Smooth muscle cell (in vitro differentiated cells): ENCODE measurements at regions not wholly inside any gene's neighbourhood (a gene's known extent, or its start where the extent isn't known, plus 50 kb on each side); places are given as distances from the start of the nearest gene placed in this dataset.

Experiments used
- DNase-seq: peaks from one replicate; lab custom pipeline; 2025; ENCODE audit not compliant: unreplicated experiment; lab: John Stamatoyannopoulos, UW
- H2AFZ ChIP-seq: fragments of 200-600 bp; sonication (generic); 2 replicates; pipeline ENCODE4 v1.6.0; 2016; ENCODE audit warnings: antibody characterized with exemption, low read depth, mild to moderate bottlenecking
- H3F3A ChIP-seq: fragments of 200-600 bp; sonication (generic); 2 replicates; pipeline ENCODE4 v1.6.0; 2017; ENCODE audit warnings: antibody characterized with exemption, low read depth
- H3K27ac ChIP-seq: fragments of 200-600 bp; sonication (generic); 2 replicates; pipeline ENCODE4 v1.5.1; 2016; ENCODE audit warnings: low read depth, mild to moderate bottlenecking
- H3K27me3 ChIP-seq: fragments of 200-600 bp; sonication (generic); 2 replicates; pipeline ENCODE4 v1.6.1; 2016; ENCODE audit warnings: low read depth, mild to moderate bottlenecking
- H3K36me3 ChIP-seq: fragments of 200-600 bp; sonication (generic); 2 replicates; pipeline ENCODE4 v1.5.1; 2016; ENCODE audit warnings: low read depth
- H3K4me1 ChIP-seq: fragments of 200-600 bp; sonication (generic); 2 replicates; pipeline ENCODE4 v1.5.1; 2016; ENCODE audit warnings: low read depth
- H3K4me2 ChIP-seq: fragments of 200-600 bp; sonication (generic); 2 replicates; pipeline ENCODE4 v1.6.0; 2016; ENCODE audit warnings: mild to moderate bottlenecking
- H3K4me3 ChIP-seq: fragments of 200-600 bp; sonication (generic); 2 replicates; pipeline ENCODE4 v1.5.1; 2016; ENCODE audit warnings: mild to moderate bottlenecking
- H3K79me2 ChIP-seq: fragments of 200-600 bp; sonication (generic); 2 replicates; pipeline ENCODE4 v1.6.0; 2016; ENCODE audit warnings: low read depth, mild to moderate bottlenecking
- H3K9ac ChIP-seq: fragments of 200-600 bp; sonication (generic); 2 replicates; pipeline ENCODE4 v1.6.0; 2016; ENCODE audit warnings: low read depth
- H3K9me3 ChIP-seq: fragments of 200-600 bp; sonication (generic); replicated peaks from 2 replicates; pipeline ENCODE4 v1.5.1; 2016; ENCODE audit warnings: low read depth
- H4K20me1 ChIP-seq: fragments of 200-600 bp; sonication (generic); 2 replicates; pipeline ENCODE4 v1.6.0; 2016; ENCODE audit warnings: low read depth
- WGBS: methylation state at CpG from one replicate; pipeline ENCODE4 v1.1.7; 2016; ENCODE audit warnings: low lambda C conversion rate; 5-methylcytosine and 5-hydroxymethylcytosine counted together
- TF ChIP-seq, protein P1 (sequence below): fragments of 200-600 bp; sonication (generic); IDR thresholded peaks from 2 replicates; pipeline ENCODE4 v1.5.1; 2017; ENCODE audit warnings: borderline replicate concordance, mild to moderate bottlenecking, antibody characterized with exemption; ENCODE audit not compliant: insufficient read depth, poor library complexity, severe bottlenecking

DNA sequence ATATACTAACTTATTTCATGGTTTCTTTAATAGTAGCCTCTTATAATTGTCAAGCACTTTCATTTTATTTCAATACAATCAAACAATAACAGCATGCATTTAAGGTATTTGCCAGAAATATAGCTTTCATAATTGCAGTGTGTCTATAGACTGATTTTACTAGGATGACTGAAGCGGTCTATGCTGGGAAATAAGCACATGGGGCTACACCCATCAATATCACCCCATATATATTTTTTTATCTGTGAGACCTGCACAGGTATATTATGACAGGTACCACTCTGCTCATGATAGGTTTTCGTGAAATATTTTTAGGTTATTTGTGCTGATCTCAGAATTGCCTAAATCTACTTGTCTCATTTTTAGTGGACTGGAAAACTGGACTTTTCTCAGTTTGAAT is 229.1 kb upstream of the PITX2 start:
- no peak for DNase-seq
- Histone ChIP-seq H4K20me1 (no peaks in the 10 kb centered on the region), H3K4me1 (peaks cover 16% of the 10 kb centered on the region), H3K4me2 (peak overlapping the region; percentile 82), H3K27ac (peak overlapping the region; percentile 93), H3K9me3 (no peaks in the 10 kb centered on the region), H3F3A (peaks cover 9% of the 10 kb centered on the region), H3K27me3 (no peaks in the 10 kb centered on the region), H2AFZ (peak overlapping the region; percentile 36), H3K9ac (no peak overlapping the region), H3K36me3 (no peaks in the 10 kb centered on the region), H3K4me3 (no peak overlapping the region), H3K79me2 (peaks cover 24% of the 10 kb centered on the region)
- TF ChIP-seq, protein P1, sequence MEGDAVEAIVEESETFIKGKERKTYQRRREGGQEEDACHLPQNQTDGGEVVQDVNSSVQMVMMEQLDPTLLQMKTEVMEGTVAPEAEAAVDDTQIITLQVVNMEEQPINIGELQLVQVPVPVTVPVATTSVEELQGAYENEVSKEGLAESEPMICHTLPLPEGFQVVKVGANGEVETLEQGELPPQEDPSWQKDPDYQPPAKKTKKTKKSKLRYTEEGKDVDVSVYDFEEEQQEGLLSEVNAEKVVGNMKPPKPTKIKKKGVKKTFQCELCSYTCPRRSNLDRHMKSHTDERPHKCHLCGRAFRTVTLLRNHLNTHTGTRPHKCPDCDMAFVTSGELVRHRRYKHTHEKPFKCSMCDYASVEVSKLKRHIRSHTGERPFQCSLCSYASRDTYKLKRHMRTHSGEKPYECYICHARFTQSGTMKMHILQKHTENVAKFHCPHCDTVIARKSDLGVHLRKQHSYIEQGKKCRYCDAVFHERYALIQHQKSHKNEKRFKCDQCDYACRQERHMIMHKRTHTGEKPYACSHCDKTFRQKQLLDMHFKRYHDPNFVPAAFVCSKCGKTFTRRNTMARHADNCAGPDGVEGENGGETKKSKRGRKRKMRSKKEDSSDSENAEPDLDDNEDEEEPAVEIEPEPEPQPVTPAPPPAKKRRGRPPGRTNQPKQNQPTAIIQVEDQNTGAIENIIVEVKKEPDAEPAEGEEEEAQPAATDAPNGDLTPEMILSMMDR: no peak
- WGBS: 93% methylated on average over 2 of the region's 2 CpGs

- H3K4me3 ChIP-seq: peak overlapping the region; percentile 16
- peaks cover 9% of the 10 kb centered on the region for H3F3A ChIP-seq
- H3K36me3 ChIP-seq: no peaks in the 10 kb centered on the region
- H4K20me1 ChIP-seq: no peaks in the 10 kb centered on the region
- WGBS: 34% methylated on average over 3 of the region's 3 CpGs
- peak overlapping the region; percentile 10 for H2AFZ ChIP-seq
- TF ChIP-seq, protein P1: no peak
- no peak for DNase-seq
- H3K79me2 ChIP-seq: peaks cover 19% of the 10 kb centered on the region
- peaks cover 16% of the 10 kb centered on the region for H3K4me1 ChIP-seq
- H3K9ac ChIP-seq: peak overlapping the region; percentile 20
- no peaks in the 10 kb centered on the region for H3K27me3 ChIP-seq
- H3K9me3 ChIP-seq: no peaks in the 10 kb centered on the region
- peak overlapping the region; percentile 93 for H3K27ac ChIP-seq
- H3K4me2 ChIP-seq: peak overlapping the region; percentile 82
Observed at GRCh38 chr4:110852793-110853192, 229.9 kb upstream of the PITX2 start.

- H3K27ac ChIP-seq: peak overlapping the region; percentile 93
- DNase-seq: no peak
Observed at GRCh38 chr4:110853242-110853641, 230.4 kb upstream of the PITX2 start.

More at GRCh38 chr4:110853242-110853641, 230.4 kb upstream of the PITX2 start:
- H3K4me3 ChIP-seq: peak overlapping the region; percentile 16
- H3K9ac ChIP-seq: peak overlapping the region; percentile 67
- H3K79me2 ChIP-seq: peaks cover 19% of the 10 kb centered on the region
- WGBS: 90% methylated on average over 5 of the region's 5 CpGs
- H2AFZ ChIP-seq: peak overlapping the region; percentile 10
- no peaks in the 10 kb centered on the region for H3K9me3 ChIP-seq
- TF ChIP-seq, protein P1: no peak
- peaks cover 16% of the 10 kb centered on the region for H3K4me1 ChIP-seq
- H3F3A ChIP-seq: peaks cover 9% of the 10 kb centered on the region
- peak overlapping the region; percentile 82 for H3K4me2 ChIP-seq
- no peaks in the 10 kb centered on the region for H3K36me3 ChIP-seq
- H4K20me1 ChIP-seq: no peaks in the 10 kb centered on the region
- H3K27me3 ChIP-seq: no peaks in the 10 kb centered on the region
